ENCODE measurements at regions not wholly inside any gene's neighbourhood (a gene's known extent, or its start where the extent isn't known, plus 50 kb on each side); places are given as distances from the start of the nearest gene placed in this dataset. TPM values are rescaled to one million over a fixed set of nuclear protein-coding genes. Genes with fewer than 3 reads are reported as not detected.

Small RNA genes lying in the stretch of these regions (small RNA-seq; reads per million reads assigned to genes)
- not detected for gene RF00019 (ENCODE audit: low replicate concordance)

Data from GM23338 (cell line).